ENCODE measurements at regions not wholly inside any gene's neighbourhood (a gene's known extent, or its start where the extent isn't known, plus 50 kb on each side); places are given as distances from the start of the nearest gene placed in this dataset.

GRCh38 chr12:69042557-69042956, 109.6 kb upstream of the CPM start:
- TF ChIP-seq CTCF (IDR thresholded peaks at IDR 0.05) (no peak), POLR2A (IDR thresholded peaks at IDR 0.05) (no peak)
